ENCODE measurements at regions not wholly inside any gene's neighbourhood (a gene's known extent, or its start where the extent isn't known, plus 50 kb on each side); places are given as distances from the start of the nearest gene placed in this dataset.
"Not testable (repeated sequence)": the region's sequence is repeated elsewhere in the genome, so short reads cannot be mapped to it uniquely, and the experiment has no call there.

DNA sequence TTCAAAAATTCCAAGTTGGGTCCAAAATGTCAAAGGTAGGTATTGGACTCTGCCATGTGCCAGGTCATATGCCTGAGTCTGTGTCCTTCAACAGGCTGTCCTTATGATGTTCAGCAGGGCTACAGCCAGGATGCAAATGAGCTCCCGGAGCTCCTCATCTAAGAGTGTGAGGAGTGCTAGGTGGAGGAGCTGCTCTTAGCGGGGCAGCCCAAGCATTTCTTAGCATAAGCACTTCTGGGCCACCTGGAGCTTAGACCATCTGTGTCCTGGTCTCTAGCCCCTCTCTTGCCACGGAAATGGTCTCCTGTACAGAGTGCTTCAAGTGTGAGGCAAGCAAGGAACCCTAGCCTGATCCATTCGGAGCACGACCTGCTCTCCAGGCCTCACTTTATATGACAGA is 64.6 kb upstream of the PRR23C start:
- TF ChIP-seq, protein P1, sequence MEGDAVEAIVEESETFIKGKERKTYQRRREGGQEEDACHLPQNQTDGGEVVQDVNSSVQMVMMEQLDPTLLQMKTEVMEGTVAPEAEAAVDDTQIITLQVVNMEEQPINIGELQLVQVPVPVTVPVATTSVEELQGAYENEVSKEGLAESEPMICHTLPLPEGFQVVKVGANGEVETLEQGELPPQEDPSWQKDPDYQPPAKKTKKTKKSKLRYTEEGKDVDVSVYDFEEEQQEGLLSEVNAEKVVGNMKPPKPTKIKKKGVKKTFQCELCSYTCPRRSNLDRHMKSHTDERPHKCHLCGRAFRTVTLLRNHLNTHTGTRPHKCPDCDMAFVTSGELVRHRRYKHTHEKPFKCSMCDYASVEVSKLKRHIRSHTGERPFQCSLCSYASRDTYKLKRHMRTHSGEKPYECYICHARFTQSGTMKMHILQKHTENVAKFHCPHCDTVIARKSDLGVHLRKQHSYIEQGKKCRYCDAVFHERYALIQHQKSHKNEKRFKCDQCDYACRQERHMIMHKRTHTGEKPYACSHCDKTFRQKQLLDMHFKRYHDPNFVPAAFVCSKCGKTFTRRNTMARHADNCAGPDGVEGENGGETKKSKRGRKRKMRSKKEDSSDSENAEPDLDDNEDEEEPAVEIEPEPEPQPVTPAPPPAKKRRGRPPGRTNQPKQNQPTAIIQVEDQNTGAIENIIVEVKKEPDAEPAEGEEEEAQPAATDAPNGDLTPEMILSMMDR (IDR thresholded peaks at IDR 0.05; ENCODE audit: low read depth, low read length, missing control alignments), result no peak
- in situ Hi-C loops (cut with HindIII; ENCODE audit: low sequenced_read_pairs), result no loop called here
- H3K4me3 ChIP-seq (ENCODE audit: low read depth, low read length), result no peak overlapping the region
- no peak for DNase-seq (ENCODE audit: low read depth)

DNA sequence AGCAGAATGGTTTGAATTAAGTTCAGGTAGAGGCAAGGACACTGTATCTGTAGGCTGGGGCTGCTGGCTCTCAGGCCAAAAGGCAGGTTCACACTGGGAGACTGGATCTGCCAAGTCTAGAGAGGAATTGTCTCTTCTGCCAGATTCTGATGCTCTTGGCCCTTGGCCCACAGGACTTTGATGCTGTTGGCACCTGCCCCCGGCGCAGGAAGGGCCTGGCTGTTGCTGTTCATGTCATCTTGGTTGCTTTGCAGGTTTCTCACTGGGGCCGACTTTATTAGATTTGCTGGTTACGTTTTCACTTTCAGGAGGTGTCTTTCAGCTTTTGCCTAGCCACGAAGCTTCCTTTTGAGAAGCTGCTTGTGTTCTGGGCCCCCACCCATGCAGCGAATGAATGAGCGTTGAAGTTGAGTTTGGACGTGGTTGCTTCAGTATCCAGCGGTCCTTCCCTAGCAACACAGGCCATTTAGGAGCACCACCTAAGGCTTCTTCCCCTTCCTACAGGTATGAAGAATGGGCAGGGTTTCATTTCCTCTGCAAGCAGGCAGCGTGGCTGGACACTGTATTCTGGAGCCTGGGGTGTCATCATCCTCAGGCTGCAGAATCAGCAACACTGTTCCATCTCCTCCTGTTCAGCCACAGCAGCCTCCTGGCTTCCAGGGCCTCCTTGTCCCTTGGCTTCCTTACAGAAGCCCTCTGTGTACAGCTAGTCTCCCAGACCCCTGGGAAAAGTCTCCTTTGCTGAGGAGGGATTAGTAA is 65.6 kb upstream of the PRR23C start:
- no peak for DNase-seq (ENCODE audit: low read depth)
- no peak overlapping the region for H3K4me3 ChIP-seq (ENCODE audit: low read depth, low read length)
- in situ Hi-C loops (cut with HindIII; ENCODE audit: low sequenced_read_pairs), result loop anchor here (10.0 kb wide), 2 partner anchors 205 to 235 kb away; partner anchors contain the start of gene MRPS22
- TF ChIP-seq, protein P1 (IDR thresholded peaks at IDR 0.05; ENCODE audit: low read depth, low read length, missing control alignments), result no peak

DNA sequence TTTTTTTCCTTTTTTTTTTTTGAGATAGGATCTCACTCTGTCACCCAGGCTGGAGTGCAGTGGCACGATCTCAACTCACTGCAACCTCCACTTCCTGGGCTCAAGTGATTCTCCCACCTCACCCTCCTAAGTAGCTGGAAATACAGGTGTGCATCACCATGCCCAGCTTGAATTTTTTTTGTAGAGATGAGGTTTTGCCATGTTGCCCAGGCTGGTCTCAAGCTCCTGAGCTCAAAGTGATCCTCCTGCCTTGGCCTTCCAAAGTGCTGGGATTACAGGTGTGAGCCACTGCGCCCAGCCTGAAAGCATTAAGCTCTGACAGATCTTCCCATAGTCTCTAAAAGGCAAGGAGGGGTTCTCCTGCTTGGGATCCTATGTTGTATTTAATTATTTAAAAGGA is 66.2 kb upstream of the PRR23C start:
- not testable (repeated sequence) for DNase-seq (ENCODE audit: low read depth); H3K4me3 ChIP-seq (ENCODE audit: low read depth, low read length)
- in situ Hi-C loops (cut with HindIII; ENCODE audit: low sequenced_read_pairs), result loop anchor here (10.0 kb wide), 2 partner anchors 204 to 234 kb away; partner anchors contain the start of gene MRPS22

DNA sequence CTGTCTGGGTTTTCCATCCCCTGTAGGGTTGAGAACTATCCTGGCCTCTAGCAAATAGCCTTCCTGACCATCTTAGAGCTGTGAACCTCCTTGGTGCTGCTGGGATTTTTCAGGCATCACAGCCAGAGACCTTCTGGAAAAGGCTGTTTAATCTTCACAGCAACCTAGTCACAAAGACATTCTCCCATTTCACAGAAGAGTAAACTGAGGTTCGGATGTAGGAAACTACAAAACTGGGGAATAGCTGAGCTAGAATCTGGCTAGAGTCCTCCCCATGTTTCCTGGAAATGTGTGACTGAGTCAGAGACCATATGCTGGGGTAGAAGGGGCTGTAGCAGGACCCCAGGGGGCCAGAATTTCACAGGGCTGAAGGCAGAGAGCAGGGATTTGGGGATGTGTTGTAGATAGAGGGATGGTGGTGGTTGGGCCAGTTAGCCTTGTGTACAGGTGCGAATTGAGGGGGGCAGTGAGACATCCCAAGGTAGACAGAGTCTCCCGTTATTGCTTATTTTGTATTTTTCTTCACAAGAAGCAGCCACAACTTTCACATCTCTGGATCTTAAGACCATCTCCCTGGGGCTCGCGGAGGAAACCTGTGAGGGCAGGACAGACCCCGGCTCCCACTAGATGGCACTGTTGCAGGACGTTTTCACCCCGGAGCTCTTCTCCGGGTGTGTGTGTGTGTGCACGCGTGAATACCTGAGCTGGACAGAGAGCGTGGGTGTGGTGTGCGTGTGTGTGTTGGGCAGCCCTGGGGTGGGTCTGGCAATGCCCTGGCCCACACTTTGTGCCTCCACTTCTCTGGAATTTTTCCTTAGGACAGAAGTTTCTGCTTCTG is 66.9 kb upstream of the PRR23C start:
- TF ChIP-seq, protein P1 (IDR thresholded peaks at IDR 0.05; ENCODE audit: low read depth, low read length, missing control alignments), result peak; percentile 95
- DNase-seq (ENCODE audit: low read depth), result peak; percentile 23
- H3K4me3 ChIP-seq (ENCODE audit: low read depth, low read length), result no peak overlapping the region
- in situ Hi-C loops (cut with HindIII; ENCODE audit: low sequenced_read_pairs), result loop anchor here (10.0 kb wide), 2 partner anchors 203 to 233 kb away; partner anchors contain the start of gene MRPS22

DNA sequence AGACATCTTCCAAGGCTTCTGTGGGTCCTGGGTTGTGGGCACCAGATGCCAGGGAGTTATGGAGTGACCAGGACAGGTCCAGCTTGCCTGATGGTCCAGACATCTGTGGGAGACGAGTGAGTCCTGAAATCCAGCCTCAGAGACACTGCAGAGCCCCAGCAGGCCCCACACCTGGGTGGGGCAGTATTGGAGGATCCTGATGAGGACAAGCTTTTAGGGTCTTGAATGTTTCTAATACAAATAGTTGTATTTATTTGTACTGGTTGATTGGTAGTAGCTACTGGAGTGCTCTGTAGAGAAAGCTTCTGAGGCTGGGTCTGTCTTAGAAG is 67.5 kb upstream of the PRR23C start:
- no peak overlapping the region for H3K4me3 ChIP-seq (ENCODE audit: low read depth, low read length)
- TF ChIP-seq, protein P1 (IDR thresholded peaks at IDR 0.05; ENCODE audit: low read depth, low read length, missing control alignments), result no peak
- in situ Hi-C loops (cut with HindIII; ENCODE audit: low sequenced_read_pairs), result loop anchor here (10.0 kb wide), 2 partner anchors 203 to 233 kb away; partner anchors contain the start of gene MRPS22
- no peak for DNase-seq (ENCODE audit: low read depth)

DNA sequence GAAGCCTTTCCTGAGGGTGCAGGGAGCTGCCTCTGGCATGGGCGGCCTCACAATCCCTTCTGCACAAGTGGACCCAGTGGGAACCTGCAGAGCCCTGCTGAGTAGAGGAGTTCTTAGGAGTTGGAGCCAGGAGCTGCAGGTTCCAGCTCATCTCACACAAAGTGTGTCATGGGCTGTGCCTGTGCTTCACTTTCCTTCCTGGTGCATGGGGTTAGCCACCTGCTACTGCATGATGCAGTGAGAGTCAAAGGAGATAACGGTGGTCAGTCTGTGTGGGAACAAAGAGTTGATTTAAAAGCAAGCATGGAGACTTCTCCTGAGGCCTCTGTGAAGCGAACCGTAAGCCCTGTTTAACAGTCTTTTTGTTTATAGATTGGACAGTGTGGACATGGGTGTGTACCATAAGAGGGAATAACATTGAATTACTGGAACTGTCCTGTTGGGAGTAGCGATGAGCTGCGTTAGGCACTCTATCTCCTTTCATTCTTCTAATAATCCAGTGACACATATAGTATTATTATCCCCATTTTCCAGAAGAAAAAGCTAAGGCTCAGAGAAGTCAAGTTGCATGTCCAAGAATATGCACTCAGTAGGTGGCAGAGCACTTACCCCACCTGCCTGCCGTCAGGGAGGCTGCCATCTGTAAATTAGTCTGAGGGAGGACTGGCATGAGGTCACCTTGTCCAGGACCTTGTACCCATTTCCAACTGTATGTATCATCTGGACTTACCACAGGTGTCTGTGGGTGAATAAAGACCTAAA is 68.7 kb upstream of the PRR23C start:
- no peak for DNase-seq (ENCODE audit: low read depth)
- TF ChIP-seq, protein P1 (IDR thresholded peaks at IDR 0.05; ENCODE audit: low read depth, low read length, missing control alignments), result no peak
- in situ Hi-C loops (cut with HindIII; ENCODE audit: low sequenced_read_pairs), result loop anchor here (10.0 kb wide), 2 partner anchors 201 to 231 kb away; partner anchors contain the start of gene MRPS22
- H3K4me3 ChIP-seq (ENCODE audit: low read depth, low read length), result no peak overlapping the region
